CD4-positive, alpha-beta T cell treated with Interleukin-15 for 4 hours (primary cell): ENCODE measurements at regions not wholly inside any gene's neighbourhood (a gene's known extent, or its start where the extent isn't known, plus 50 kb on each side); places are given as distances from the start of the nearest gene placed in this dataset.
"Not testable (repeated sequence)": the region's sequence is repeated elsewhere in the genome, so short reads cannot be mapped to it uniquely, and the experiment has no call there.

ENCODE experiments used
- DNase-seq: peaks from one replicate; pipeline ENCODE4 v3.0.0-alpha.2; 2020; ENCODE audit warnings: low spot score

GRCh38 chr13:104967836-104968630 is 1567.4 kb downstream of the EFNB2 start:
- no peak for DNase-seq

DNA sequence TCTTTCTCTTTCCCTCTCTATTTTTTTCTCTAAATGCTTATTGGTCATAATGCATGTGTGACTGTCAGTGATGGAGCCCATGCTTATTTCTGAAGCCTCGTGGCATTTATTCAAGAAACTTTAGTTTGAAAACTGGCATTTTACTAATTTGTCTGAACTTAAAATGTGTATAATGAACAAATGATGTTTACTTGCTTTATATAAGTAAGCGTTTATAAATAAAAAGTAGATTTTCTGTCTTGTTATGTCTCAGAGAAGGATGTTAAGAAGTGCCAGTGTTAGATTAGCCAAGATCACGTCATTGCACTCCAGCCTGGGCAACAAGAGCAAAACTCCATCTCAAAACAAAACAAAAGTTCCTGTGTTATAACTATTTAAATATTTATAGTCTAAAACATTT is 1568.1 kb downstream of the EFNB2 start:
- no peak for DNase-seq

- DNase-seq, result no peak
These were observed 1573.1 kb downstream of the EFNB2 start for GRCh38 chr13:104962411-104962810.

DNA sequence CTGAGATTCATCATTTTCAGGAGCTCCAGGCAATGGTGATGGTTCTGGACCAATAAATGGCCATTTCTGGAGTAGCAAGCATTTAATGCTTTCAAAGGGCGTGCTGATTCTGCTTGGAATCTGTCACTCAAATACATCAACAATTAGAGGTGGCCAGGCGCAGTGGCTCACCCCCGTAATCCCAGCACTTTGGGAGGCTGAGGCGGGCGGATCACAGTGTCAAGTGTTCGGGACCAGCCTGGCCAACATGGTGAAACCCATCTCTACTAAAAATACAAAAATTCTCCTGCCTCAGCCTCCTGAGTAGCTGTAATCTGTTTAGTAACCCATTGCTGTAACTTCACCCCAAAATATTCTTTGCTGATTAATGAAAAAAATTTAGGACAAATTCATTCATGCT is 1574.2 kb downstream of the EFNB2 start:
- DNase-seq, result no peak

DNA sequence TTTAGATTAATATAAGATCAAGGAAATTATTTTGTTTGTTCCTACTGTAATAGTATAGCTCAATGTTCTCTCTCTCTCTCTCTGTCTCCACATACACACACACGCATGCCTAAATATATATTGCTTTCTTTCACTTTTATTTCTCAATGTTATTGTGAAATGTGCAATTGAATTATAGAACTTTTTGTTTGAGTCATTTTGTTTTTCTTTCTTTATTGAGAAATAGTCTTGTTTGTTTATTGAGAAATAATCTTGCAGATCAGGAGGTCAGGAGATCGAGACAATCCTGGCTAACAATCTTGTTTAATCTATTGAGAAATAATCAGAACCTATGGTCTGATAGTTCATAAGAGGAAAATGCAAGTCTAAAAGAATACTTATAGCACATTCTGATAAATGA is 1581.3 kb downstream of the EFNB2 start:
- no peak for DNase-seq

DNA sequence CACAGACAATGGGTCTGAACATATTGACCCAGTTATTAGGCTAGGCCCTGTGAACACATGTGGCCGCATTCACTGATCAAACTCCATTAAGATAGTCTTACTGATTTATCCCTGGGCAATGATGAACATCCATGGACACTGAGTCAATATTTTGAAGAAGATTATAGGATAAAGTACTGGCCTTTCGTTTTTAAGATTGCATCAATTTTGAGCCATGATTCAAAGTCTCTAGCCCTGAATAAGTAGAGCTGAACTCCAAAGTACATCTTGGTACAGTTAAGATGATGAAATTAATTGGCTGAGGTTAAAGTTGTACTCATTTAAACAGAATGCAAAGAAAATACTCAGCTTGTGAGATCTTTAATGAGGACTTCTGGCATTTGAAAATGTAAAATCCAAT is 1581.9 kb downstream of the EFNB2 start:
- no peak for DNase-seq

DNA sequence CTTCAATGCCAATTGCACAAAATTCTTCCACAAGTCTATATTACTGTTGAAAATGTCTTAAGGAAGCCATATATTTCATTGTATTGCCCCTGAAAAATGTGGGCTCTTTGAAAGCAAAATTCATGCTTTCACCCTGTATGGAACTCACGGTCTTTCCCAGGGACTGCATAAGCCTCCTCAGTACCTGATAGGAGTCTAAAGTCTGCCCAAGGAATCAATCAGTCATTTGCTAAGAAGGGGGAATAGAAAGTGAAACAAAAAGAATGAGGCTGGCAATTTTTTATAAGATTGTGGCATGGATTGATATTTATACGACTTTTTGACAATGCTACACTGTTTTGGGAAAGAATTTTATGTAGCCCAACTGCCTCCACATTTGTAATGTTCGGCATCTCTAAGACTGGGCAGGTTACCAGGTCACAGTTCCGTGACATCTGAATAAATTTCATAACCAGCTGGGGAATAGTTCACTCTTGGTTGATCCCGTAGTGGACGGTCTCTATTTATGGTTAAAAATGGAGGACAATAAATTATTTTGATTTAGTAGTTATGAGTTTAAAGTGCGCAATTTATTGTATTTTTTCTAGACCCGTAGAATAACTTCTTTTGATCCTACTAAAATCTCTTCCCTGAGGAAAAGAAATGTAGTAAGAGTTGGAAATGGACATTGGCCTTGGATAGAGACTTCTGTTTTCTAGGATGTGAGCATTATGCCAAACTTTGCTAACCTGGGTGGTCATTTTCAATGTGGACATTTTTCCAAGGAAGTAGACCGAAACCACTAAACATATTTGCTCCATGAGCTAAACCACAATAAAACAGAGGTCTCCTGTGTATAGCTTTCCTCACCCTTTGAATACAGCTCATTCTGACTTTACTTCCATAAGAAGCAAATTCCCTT is 1585.4 kb downstream of the EFNB2 start:
- no peak for DNase-seq

DNA sequence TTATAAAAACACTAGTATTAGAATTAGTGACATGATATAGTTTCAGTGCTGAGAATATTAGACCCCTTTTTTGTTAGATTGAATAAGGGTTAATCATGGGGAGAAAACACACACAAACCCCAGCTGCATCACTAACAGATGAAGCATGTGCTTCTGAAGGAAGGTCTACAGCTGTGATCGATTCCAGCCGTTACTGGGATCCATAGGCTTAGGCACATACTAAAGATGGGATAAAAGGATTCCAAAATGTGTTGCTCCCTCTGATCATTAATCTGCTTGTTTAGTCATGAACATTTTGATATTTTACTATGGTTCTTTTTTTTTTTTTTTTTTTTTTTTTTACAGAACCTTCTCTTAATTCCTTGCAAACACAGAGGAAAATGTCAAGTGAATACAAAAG is 1591.3 kb downstream of the EFNB2 start:
- DNase-seq, result no peak

DNA sequence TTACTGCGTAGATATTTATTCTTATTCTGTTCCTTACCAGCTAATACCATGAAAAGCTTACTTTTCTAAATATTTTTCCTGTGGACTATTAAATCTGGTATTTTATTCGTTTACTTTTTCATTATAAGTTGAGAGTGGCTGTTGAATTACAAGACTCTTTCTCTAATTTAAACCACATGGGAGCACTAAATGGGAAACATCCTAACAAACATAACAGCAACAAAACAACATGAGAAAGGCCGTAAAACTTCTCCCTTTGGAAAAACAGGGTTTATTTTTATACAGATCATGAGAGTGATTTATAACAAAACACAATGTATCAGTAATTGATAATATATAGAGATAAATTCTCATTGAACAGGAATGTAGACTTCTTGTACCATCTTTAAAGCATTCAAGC is 1592.1 kb downstream of the EFNB2 start:
- DNase-seq, result no peak

GRCh38 chr13:104937881-104938280 is 1597.6 kb downstream of the EFNB2 start:
- DNase-seq, result no peak

GRCh38 chr13:104936304-104936703 is 1599.2 kb downstream of the EFNB2 start:
- DNase-seq, result no peak

- not testable (repeated sequence) for DNase-seq
These were observed 1614.9 kb downstream of the EFNB2 start for GRCh38 chr13:104920513-104920912.

- DNase-seq, result no peak
These were observed 1615.4 kb downstream of the EFNB2 start for GRCh38 chr13:104920091-104920490.

DNA sequence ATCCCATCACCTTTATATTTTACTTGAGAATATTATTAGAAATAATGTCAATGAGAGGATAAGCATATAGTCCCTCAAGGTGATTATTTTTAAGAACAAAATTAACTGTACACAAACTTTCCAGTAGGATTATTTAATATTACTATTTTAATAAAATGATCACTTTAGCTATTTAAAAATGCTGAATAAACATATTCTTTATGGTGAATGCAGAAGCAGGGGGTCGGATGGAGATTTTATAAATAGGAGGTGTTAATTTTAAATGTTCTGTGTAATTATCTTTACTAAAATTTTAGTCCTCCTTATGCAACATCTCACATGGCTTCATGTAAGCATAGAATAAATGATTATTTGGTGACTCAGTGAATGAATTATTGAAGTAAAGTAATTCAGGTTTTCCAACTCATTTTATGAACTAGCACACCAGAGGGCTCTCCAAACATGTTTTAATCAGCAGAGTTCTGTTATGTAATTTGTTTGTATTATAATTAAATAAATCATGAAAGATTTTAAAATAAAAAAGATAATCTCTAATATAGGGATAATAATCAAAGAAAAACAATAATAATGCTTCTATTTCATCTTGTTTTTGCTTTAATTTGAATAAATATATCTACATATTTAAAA is 1635.2 kb downstream of the EFNB2 start:
- no peak for DNase-seq

GRCh38 chr13:104898484-104898883 is 1637.0 kb downstream of the EFNB2 start:
- no peak for DNase-seq

DNA sequence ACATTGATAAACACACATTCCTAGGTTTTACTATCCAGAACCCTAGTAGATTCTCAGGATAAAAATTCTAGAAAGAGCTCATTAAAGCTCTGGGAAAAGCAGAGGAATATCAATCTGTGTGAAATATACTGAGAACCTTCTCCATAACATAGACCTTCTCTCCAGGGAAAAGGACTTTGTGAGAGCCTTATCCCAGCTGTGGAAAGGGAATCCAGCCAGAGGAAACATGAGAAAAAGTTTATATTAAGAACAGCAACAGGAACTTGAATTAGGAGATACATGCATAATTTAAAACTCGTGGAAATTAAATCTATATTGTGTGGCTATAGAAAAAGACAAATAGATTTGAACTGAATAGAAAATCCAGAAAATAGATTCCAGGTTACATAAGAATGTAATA is 1639.9 kb downstream of the EFNB2 start:
- no peak for DNase-seq

DNA sequence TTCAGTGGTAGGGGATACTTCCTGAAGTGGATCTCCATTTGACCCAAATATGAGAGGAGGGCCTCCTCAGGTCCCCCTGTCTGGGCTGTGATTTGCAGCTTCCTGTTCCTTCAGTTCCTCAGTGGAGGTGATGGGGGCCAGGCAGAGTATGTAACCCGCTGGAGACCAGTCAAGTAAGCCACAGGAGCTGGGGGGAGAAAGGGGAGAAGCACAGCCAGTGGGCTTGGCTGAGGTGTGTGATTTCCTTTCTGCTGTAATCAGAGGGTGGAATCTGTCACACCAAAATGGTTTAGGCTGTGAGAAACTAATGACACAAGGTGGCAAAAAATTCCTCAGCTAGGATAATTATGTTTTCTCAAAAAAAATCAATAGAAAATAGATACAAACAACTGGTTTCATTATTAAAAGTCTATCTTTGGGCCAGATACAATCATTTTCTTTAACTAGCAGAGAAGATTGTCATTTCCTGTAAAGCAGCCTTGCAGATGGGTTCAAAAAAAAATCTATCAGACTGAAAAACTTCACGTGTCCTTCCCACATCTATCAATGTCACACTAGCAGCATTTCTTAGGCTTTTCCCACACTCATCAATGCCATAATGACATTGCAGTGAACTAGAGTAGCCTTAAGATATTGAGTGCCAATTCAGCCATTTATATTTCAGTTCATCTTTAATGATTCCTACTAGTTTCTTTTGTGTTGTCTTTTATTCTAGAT is 1660.3 kb downstream of the EFNB2 start:
- DNase-seq, result no peak

DNA sequence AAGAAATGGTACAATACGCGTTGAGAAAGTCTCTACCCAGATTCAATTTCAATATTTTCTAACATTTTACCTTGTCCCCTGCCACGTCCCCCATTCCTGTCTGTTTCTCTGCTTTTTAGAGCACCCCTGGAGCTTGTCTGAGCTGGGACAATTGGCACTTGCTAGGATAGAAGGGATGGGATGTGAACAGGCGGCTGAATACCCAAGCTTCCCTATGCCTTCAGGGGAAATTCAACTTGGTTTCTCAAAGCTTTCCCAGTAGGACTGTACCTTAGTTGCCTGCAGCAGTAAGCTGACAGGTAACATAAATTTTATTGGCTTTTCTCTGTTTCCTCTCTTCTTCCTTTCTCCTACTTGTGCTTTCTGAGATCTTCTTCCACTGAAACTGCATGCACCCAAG is 1663.3 kb downstream of the EFNB2 start:
- DNase-seq, result no peak

GRCh38 chr13:104871456-104871855 is 1664.0 kb downstream of the EFNB2 start:
- DNase-seq, result no peak

DNA sequence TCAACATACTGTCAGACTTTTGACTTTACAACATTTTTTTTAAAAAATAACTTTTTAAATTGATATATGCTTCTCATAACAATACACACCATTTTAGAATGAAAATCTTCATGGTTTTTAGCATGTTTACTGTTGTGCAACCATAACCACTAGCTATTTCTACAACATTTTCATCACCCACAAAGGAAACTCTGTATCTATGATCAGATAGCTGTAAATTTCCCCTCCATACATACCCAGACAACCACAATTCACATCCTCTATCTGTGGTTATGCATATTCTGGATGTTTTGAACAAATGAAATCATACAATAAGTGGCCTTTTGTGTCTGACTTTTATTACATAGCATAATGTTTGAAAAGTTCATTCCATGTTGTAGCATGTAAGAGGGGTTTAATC is 1666.0 kb downstream of the EFNB2 start:
- no peak for DNase-seq

DNA sequence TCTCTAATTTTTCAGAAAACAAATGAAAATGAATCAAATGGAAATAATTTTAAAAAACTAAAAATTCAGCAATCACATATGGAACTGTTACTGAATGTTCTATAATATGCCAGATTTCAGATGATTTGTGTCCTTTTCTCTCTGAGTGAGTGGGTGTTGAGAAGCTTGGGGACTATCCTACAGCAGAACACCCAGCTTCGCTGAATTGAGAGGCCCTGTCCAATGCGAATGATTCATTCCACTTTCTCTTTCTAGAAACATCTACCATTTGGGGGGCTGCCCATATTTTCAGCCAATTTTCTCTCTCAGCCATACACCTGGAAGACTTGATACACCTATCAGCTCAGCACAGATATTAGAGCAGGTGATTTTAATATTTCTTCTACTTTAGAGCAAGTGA is 1666.7 kb downstream of the EFNB2 start:
- no peak for DNase-seq

DNA sequence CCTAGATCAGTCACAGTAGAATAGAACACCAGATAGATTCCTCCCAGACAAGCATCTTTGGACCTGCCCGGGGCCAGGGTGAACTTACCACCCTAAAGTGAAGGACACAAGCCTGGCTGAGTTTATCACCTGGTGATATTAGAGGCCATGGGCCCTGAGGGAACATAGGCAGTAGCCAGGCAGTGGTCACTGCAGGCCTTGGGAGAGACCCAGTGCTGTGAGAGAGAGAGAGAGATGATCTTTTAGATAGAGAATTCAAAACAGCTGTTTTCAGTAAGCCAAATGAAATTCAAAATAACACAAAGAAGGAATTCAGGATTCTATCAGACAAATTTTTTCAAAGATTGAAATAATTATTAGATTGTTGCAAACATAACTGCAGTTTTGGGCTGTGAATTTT is 1679.9 kb downstream of the EFNB2 start:
- no peak for DNase-seq
